KOPT-K1 (cell line): ENCODE measurements at regions not wholly inside any gene's neighbourhood (a gene's known extent, or its start where the extent isn't known, plus 50 kb on each side); places are given as distances from the start of the nearest gene placed in this dataset.

Experiments used
- H3K27ac ChIP-seq: fragments of 200-600 bp; sonication (generic); 2 replicates; pipeline ENCODE4 v1.5.1; 2016; ENCODE audit warnings: antibody characterized with exemption, mild to moderate bottlenecking, low read depth, low read length; ENCODE audit not compliant: poor library complexity, severe bottlenecking
- H3K36me3 ChIP-seq: fragments of 200-600 bp; sonication (generic); 2 replicates; pipeline ENCODE4 v1.5.1; 2017; ENCODE audit warnings: antibody characterized with exemption, mild to moderate bottlenecking, low read length, moderate library complexity; ENCODE audit not compliant: insufficient read depth
- H3K9me3 ChIP-seq: fragments of 200-600 bp; sonication (generic); 2 replicates; pipeline ENCODE4 v1.5.1; 2017; ENCODE audit warnings: antibody characterized with exemption, low read length, mild to moderate bottlenecking; ENCODE audit not compliant: insufficient read depth, poor library complexity, severe bottlenecking

DNA sequence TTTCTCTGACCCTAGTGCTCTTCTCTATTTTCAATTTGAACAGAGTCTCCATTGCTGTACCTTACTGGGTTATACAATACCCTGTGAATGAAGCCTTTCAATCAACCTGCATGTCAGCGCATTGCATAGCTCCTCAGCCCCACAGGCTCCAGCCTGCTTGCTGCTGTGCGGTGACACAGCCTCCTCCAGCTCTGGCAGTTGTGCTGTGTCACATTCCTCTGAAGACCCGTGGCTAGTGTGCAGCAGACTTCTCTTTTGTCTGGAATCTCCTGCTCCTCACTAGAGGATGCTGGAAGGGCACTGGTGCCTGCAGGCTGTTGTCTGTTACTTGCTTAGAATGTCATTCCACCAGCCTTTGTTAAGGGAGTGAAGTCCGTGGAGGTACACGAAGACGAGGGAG, 390.1 kb upstream of the B3GAT1 start:
- Histone ChIP-seq H3K36me3 (no peaks in the 10 kb centered on the region), H3K27ac (no peak overlapping the region), H3K9me3 (no peaks in the 10 kb centered on the region)

DNA sequence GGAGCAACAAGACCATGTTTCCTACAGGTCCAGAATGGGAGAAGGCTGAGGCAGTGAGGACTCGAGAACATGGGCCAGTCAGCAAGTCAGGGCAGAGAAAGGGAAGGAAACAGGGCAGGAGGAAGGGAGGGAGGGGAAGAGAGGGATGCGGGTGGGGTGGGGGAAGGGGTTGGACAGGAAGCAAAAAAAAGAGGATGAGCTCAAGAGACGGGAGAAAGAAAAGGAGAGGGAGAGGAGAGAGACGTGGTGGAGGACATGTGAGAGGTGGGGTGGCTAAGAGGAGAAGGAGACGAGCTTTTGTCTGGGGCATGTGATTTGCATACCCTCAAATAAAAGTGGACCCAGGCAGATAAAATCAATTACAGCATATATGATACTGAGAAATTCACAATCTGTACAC, 389.5 kb upstream of the B3GAT1 start:
- Histone ChIP-seq H3K36me3 (no peaks in the 10 kb centered on the region), H3K27ac (no peak overlapping the region), H3K9me3 (no peaks in the 10 kb centered on the region)

DNA sequence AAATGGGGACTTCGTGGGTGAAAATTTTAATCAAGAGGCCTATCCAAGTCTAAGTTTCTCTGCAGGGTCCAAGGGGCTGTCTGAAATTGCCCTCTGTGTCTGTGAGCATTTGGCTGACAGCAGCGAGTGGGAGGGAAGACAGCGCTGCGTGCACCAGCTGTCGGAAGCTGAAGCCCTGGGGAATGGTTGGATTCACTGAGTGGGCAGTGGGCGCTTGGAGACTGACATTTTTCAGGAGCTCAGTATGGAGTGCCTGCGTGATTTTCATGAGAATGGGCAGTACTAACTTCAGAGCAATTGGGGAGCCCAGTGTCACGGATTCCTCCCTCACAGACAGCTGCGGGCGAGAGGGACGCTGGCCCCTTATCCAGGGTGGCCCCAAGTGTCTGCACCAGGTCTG, 388.8 kb upstream of the B3GAT1 start:
- Histone ChIP-seq H3K9me3 (no peaks in the 10 kb centered on the region), H3K36me3 (no peaks in the 10 kb centered on the region), H3K27ac (no peak overlapping the region)

DNA sequence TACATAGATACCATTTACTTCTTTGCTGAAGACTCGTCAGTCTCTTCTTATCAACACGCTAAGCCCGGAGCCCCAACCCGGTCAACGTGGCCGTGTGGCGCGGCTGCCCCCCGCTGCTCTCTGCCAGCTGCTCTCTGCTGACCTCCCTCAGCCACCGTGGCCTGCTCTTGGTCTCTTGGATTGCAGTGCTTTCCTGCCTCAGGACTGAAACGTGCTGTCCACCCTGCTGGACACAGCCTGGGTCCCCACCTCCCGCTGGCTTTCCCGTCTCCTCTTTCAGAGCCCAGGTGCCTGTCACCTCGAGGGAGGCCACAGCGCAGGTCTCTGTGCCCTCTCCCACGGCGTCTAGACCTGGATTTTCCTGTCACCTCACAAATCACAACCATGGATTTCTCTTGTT, 388.1 kb upstream of the B3GAT1 start:
- Histone ChIP-seq H3K27ac (no peak overlapping the region), H3K9me3 (no peaks in the 10 kb centered on the region), H3K36me3 (no peaks in the 10 kb centered on the region)

DNA sequence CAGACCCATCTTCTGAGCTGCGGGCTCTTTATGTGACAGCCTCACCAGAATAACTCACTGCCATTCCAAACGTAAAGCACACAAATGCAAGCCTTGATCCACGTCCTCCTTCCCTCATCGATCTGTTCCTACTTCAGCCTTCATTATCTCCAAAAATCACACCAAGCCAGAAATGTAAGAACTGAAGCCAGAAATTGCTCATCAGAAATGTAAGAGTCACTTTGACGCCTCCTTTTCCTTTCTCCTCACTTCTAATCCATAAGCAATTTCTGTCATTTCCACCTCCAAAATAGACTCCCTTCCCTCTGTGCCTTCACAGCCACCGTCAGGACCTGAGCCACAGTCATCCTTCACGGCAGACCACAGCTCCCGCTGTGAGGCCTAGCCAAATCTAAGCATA, 387.3 kb upstream of the B3GAT1 start:
- H3K27ac ChIP-seq: no peak overlapping the region
- no peaks in the 10 kb centered on the region for H3K9me3 ChIP-seq

DNA sequence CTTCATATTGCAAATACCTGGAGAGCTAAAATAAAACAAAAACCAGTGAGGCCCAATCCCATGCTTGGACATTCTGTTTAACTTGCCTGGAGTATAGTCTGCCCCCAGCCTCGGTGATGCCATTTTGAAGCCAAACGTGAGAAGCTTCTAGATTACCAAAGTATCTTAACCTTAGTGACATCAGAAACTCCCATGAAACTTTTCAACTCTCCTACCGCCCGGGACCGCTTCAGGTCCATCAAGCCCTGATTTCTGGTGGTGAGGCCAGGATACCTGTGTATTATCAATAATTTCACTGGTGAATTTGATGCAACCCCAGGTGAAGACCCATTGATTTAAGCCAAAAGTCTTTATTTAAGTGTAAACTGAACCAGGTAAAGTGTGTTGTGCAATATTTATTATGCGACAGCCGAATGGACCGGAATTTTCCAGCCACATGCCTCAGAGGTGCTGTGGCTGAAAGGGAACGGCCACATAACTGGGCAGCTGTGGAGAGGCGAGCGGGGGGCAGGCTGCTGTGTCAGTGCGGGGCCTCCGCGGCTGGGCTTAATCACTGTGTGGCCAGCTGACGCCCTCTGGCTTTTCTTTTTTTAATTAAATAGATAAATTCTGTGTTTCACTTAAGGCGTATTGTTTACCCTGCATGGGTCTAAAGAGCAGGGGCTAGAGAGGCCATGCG, 385.5 kb upstream of the B3GAT1 start:
- Histone ChIP-seq H3K9me3 (no peaks in the 10 kb centered on the region), H3K27ac (no peak overlapping the region), H3K36me3 (no peaks in the 10 kb centered on the region)

More for the DNA sequence above, 387.3 kb upstream of the B3GAT1 start:
- H3K36me3 ChIP-seq: no peaks in the 10 kb centered on the region

DNA sequence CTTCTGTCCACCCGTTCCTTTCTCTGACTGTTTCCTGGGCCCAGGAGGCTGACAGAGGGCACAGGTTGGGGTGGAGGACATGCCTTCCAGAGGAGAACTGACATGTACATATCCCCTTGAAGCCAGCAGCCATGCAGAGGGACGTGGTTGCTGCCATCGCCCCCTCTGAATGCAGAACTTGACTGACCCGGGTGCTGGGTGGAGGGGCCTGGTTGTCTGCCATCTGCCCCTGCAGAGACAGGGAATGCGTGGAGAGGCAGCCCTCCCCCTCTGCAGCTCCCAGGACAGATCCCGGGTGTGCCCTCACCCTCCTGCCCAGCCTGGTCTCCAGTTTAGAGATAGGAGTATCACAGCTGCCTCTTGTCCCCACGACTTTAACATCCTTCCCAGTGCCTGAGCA, 383.0 kb upstream of the B3GAT1 start:
- Histone ChIP-seq H3K9me3 (no peaks in the 10 kb centered on the region), H3K27ac (no peak overlapping the region), H3K36me3 (no peaks in the 10 kb centered on the region)

DNA sequence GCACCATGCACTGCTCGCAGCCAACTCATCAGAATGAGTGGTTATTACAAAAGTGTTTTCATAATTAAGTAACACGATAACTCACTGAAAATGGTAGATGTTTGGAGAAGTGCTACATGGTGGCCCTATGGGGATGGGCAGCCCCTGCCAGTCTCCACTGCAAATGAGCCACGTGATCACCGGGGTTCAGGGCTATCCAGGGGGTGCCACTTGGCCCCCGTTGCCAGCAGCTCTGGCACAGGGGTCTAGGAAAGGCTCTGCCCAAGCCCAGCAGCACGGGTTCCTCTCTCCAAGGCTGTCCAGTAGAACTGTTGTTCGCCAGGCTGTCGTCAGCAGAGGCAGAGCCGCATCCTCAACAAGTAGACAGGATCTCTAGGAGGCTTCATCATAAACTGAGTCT, 382.1 kb upstream of the B3GAT1 start:
- Histone ChIP-seq H3K36me3 (no peaks in the 10 kb centered on the region), H3K9me3 (no peaks in the 10 kb centered on the region), H3K27ac (no peak overlapping the region)

DNA sequence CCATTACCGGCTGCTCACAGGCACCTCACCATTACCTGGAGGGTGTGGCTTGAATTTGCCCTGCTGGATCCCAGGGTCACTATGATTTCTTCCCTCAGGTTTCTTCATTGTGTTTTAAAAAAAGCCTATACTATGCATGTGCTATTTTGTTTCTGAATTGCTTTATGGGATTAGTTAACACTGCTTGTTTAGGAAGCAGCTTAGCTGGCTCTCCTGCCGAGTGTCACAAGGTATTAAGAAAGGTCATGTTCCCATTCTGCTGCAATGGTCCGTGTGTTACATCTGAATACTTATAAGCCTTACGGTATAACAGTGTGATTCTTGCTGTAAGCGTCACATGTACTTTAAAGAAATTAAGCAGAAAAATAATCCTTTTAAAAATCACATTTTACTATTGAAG, 380.6 kb upstream of the B3GAT1 start:
- Histone ChIP-seq H3K9me3 (no peaks in the 10 kb centered on the region), H3K36me3 (no peaks in the 10 kb centered on the region), H3K27ac (no peak overlapping the region)

DNA sequence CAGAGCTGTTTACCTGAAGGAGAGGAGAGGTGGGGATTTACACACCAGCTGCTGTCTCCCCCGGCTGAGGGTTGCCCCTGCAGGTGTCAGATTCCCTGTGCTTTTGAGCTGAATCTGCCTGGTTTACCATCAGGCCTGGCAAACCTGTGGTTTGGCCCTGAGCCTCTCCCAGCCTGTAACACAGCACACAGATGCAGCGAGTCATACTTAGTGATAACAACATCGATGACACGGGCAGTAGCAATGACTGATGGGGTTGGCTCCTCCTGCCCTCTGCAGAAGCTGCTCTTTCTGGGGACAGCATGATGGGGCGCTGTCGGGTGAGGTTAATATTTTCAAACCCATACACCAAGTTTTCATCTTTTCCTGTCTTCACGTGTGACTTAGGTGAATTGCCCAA, 380.0 kb upstream of the B3GAT1 start:
- Histone ChIP-seq H3K36me3 (no peaks in the 10 kb centered on the region), H3K9me3 (no peaks in the 10 kb centered on the region), H3K27ac (no peak overlapping the region)

DNA sequence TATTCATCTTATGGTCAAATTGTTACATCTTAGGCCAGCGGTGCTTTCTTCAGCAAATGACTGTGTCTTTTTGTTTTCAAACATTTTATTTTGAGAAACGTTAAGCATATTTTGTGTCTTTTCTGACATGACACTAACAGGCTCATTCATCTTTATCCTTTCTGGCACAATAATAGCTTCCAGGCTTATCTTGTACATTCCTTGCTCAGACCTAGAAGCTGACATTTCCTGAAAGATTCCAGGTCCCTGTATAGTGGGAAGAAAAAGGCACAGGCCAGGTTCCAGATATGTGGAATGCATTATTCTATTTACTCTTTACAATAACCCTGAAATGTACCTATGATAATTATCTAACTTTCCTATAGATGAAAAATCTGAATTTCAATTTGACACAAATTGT, 379.1 kb upstream of the B3GAT1 start:
- Histone ChIP-seq H3K27ac (no peak overlapping the region), H3K36me3 (no peaks in the 10 kb centered on the region), H3K9me3 (no peaks in the 10 kb centered on the region)

DNA sequence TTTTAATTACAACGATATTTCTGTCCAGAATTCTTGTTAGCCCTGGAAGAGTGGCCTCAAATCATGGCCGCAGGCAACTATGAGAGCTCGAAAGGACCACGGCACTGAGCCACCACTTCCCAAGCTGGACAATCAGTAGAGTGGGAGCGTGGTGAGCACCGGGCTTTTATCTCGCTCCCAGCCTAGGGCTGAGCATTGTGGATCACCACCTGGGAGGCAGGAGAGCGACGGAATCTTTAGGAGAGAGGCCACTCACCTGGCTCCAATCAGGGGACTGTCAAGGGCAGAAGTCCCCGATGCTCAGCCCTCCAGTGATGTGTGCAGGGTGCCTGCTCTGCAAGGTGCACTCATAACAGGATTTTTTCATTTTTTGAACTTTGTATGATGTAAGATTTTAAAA, 377.1 kb upstream of the B3GAT1 start:
- Histone ChIP-seq H3K36me3 (no peaks in the 10 kb centered on the region), H3K27ac (no peak overlapping the region), H3K9me3 (no peaks in the 10 kb centered on the region)

DNA sequence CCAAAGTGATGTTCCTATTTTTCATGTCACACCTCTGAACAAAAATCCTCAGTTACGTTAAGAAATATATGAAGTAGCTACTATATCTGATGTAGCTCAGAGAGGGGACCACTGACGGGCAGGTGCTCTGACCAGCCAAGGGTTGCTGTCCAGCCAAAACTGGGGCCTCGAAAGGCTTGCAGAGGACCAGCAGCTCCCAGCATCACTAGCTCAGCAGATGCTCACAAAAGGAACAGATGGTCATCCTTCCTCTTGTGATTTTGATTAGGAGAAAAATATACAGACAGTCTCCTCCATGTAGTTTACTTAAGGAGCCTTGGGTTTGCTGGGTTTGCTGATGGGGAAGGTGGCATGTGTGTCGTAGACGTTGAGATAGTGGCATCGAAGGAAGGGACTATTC, 374.6 kb upstream of the B3GAT1 start:
- H3K9me3 ChIP-seq: no peaks in the 10 kb centered on the region
- no peaks in the 10 kb centered on the region for H3K36me3 ChIP-seq
- no peak overlapping the region for H3K27ac ChIP-seq

DNA sequence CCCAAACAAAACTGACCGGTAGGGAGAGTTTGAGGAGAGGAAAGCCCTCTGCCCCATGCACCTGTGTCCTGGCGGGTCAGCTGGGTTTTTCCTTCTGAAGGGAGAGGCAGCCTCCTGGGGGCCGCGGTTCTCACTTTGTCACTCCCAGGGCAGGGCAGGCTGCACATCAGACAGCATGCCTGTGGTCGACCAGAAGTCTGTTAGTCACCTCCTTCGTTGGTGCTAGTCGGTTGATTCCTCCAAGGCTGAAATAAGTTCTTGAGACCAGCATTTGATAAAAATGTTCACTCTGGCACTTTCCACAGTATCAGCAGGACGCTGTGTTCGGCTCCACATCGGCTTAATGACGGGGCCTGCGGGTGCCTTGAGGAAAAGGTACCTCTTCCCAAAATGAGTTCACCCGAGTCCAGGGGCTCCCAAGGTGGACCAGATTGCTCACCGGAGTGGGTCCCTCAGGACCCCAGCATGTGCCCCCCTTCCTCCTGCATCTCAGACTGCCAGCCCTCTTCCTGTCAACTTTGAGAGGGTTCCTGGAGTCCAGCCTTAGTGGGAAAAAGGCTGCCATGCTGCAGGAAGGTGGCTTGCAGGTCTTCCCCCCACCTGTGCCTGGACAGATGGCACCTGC, 373.7 kb upstream of the B3GAT1 start:
- Histone ChIP-seq H3K36me3 (no peaks in the 10 kb centered on the region), H3K9me3 (no peaks in the 10 kb centered on the region), H3K27ac (no peak overlapping the region)

DNA sequence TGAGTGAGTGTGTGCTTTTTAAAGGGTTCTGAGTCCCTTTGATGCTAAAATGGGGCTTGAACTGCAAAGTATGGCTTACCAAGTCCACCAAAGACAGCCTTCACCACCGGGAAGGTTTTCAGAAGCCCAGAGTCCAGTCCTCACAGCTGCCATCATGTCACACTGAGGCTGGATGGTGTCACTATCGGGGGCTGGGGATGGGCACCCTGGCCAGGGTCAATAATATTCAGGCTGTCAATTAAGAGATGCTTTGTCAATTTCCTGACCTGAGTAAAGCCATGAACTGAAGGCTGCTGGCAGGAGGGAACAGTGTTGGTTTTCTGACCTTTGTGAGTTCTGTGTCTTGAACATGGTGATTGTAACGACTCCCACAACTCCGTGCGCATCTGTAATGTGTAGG, 373.0 kb upstream of the B3GAT1 start:
- no peak overlapping the region for H3K27ac ChIP-seq
- no peaks in the 10 kb centered on the region for H3K9me3 ChIP-seq
- no peaks in the 10 kb centered on the region for H3K36me3 ChIP-seq

DNA sequence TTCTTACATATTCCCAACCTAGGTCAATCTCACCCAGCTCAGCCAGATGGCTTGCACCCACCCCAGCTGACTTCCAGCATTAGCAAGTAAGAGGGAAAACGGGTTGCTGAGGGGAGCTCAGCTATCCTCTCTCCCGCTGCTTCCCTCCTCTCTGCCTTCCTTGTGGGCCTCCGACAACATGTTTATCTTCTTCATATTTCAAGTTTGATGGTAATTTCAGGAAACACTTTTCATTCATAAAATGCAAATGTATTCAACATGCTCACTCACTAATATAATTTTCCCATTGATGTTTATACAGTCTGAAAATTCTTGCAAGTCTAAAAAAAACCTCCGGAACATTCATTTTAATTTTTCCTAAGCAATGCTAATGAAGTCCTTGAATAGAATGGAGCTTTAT, 372.5 kb upstream of the B3GAT1 start:
- no peaks in the 10 kb centered on the region for H3K36me3 ChIP-seq
- no peaks in the 10 kb centered on the region for H3K9me3 ChIP-seq
- H3K27ac ChIP-seq: no peak overlapping the region
